ENCODE measurements at regions not wholly inside any gene's neighbourhood (a gene's known extent, or its start where the extent isn't known, plus 50 kb on each side); places are given as distances from the start of the nearest gene placed in this dataset.
"Not testable (repeated sequence)": the region's sequence is repeated elsewhere in the genome, so short reads cannot be mapped to it uniquely, and the experiment has no call there.

DNA sequence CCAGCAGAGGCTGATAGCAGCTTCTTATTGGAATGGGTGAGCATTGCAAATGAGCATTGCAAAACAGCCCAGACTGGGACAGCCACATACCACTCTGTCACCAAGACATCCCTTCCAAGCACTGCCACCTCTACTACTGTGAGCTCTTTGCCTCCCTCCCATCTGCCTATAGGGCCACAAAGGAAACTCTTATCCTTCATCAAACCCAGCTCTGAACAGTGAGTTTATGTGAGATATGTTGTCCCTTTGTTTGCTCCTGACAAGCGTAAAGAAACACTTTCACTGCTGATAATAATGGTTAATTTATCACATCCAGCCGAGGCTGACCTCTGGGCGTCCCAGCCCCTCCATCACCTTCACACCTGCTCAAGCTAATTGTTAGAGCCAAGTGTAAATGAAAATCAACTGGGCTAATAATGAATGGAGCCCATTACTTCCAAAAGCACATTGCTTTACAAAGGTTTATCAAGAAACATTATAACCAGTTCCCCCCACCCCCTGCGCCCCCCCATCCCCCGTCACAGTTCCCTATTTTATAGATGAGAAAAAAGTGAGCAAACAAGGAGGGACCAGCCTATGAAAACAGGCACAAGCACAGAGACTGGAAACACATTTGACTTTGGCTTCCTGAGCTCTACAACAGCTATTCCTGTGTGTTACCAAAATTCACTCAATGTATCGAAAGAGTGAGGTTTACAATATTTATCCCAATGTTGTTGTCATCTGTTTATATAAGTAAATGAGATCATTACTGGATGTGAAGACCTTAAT, 146.3 kb downstream of the ANXA2 start:
- in situ Hi-C loops (cut with HindIII; ENCODE audit: low sequenced_read_pairs) = no loop called here

DNA sequence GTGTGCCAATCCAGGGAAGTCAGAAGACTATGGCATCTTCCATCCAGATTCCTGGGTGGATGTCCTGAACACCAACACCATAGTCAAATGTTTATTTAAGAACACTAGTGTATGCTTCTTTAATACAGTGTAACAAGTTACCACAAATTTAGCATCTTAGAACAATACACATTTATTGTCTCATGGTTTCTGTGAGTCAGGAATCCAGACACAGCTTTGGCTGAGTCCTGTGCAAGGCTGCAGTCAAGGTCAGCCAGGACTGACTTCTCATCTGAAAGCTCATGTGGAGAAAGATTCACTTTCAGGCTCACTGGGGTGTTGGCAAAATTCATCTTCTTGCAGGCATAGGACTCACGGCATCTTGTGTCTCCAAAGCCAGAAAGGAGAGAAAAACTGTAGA, 143.4 kb downstream of the ANXA2 start:
- in situ Hi-C loops (cut with HindIII; ENCODE audit: low sequenced_read_pairs) = no loop called here

DNA sequence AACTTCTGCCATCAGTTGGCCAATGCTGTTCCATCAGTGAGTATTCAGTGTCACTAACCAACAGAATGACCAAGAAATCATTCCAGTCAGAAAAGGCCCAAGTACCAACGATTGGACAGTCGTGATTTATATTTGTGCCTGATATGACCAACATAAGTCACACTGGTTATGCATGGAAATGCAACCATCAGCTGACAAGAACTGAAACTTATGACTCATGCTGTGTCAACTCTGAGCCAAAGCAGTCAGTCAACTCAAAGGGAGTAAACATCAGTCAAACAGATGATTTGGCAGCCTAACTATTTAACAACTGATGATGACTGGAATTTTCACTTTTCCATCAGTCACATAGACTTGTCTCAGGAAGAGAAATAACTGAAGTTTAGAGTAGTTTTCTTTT, 142.4 kb downstream of the ANXA2 start:
- in situ Hi-C loops (cut with HindIII; ENCODE audit: low sequenced_read_pairs) = no loop called here

DNA sequence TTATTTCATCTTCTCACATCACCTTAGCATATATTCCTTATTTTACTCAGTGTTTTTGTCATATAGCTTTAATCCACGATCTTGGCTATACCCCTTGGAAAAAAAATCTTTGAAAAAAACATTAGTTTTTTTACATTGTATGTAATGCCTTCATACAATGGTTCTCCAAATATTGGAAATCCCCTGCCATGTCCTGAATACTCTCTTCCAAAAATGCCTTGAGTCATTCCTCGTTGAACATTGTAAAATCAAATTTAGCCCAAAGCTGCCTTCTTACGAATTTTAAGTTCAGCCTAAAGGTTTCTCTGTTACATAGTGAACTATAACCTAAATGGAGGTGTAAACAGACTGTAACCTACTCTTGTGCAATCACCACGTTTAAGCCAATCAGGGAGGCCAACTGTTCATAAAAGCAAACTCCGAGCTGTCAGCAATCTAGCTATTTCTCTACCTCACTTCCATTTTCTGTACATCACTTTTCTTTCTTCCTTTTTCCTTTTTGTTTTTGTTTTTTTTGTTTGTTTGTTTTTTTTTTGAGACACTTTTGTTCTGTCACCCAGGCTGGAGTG, 140.1 kb downstream of the ANXA2 start:
- in situ Hi-C loops (cut with HindIII; ENCODE audit: low sequenced_read_pairs) = no loop called here

DNA sequence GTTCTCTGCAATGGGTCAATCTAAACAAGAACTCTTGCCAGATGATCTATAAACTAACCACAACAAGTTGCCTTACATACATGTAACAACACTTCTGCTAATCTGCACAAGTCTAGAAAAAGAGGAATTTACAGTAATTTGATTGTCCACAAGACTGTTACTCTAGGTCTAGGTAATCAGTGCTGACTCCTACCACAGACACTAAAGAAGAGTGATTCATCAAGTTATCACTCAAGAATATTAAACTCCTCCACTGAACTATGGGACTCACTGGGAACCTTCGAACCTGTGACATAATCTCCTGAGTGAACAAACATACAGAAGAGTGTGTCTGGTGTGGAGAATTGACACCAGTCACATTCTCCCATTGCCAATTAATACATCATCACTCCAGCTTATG, 138.3 kb downstream of the ANXA2 start:
- in situ Hi-C loops (cut with HindIII; ENCODE audit: low sequenced_read_pairs) = no loop called here

DNA sequence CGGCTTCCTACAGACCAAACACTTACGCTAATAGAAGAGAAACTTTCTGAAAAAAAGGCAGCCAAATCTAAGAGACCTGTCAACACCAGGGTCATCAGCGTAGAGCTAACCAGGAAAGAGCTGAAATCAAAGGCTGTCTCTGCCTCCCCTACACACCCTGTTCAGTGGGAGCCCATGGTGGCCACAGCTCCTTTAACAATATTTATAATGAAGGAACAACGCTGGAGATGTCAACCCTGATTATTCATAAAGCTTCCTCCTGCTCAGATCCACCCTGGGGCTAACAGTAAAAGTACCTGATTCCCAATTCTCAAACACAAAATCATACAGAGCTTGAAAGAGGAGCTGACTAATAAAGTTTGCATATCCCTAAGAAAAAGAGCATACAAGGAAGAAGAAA, 133.7 kb downstream of the ANXA2 start:
- in situ Hi-C loops (cut with HindIII; ENCODE audit: low sequenced_read_pairs) = no loop called here

DNA sequence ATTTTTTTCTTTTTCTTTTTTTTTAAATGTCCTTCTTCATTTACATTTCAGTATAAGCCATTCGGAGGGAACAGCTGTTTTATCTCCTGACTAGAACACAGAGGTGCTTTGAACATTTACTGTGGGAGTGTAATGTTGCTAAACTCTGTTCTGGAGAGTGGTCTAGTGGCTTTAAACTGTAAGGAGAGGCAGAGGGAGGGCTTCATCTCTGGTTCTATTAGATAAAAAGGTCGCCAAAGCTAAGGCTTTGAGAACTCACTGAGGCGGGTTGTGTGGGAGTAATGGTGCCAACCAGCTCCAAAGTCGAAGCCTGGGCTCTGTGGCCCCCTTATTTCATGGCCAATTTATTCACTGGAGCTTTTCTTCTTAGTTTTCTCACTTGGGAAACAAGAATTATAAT, 133.2 kb downstream of the ANXA2 start:
- in situ Hi-C loops (cut with HindIII; ENCODE audit: low sequenced_read_pairs) = no loop called here

DNA sequence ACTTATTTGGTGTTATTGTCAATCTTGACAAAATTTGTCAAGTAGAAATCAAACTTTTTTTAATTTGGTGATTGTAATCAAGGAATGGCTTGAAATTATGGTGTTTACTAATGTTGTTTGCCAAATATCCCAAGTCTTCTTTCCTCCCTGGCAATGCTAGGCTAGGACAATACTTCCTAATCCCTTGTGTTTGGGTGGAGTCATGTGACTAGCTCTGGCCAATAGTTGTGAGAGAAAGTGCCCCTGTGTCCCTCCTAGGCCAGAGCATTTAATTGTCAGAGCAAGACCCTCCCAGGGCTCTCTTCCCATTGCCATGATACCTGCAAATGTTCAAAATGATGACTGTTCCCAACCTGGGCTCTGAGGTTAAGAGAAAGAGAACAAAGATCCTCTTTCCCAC, 132.7 kb downstream of the ANXA2 start:
- in situ Hi-C loops (cut with HindIII; ENCODE audit: low sequenced_read_pairs) = no loop called here

DNA sequence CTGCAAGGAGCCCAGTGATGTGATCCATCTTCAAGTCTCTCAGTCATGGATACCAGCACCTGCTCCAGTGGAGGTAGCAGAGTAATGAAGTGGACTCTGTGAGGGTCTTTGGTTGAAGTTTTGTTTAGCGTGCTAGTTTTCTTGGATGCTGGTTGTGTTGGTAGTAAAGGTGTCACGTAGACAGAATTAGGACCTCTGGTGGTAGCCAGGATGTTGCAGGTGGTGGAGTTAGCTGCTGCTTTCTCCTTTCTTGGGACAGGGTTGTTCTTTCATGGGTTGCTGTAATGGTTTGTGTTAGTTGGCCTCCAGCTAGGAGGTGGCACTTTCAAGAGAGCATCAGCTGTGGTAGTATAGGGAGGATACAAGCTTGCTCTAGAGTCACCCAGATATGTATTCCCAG, 125.2 kb downstream of the ANXA2 start:
- in situ Hi-C loops (cut with HindIII; ENCODE audit: low sequenced_read_pairs) = no loop called here

DNA sequence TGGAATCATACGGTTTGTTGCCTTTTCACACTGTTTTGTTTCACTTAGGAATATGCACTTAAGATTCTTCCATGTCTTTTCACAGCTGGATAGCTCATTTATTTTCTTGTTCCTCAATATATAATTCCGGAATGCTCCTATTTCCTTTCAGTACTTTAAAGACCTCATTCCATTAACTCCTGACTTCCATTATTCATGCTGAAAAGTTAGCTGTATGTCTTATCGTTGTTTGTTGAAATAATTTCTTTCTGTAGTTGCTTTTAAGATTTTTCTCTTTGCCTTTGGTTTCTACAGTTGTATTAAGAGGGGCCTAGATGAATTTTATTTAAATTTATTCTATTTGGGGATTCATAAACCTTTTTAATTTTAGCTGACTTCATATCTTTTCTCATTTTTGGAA, 122.2 kb downstream of the ANXA2 start:
- in situ Hi-C loops (cut with HindIII; ENCODE audit: low sequenced_read_pairs) = no loop called here

DNA sequence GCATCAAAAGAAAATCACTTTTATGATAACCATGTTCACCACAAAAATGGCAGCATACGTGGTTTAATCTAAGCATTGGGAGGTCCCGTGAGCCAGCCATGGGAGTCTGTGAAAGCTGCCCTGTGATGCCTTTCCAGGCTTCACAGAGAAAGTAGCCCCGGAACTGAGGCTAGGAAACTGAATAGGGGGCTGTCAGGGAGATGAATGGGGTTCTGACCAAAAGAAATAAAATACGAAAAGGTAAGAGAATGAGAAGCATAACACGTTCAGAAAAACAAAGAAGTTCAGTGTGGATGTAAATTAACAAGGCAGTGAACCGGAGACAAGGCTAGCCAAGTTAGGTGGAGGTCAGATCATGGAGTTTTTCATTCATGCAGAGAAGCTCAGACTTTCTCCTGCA, 118.9 kb downstream of the ANXA2 start:
- in situ Hi-C loops (cut with HindIII; ENCODE audit: low sequenced_read_pairs) = no loop called here

DNA sequence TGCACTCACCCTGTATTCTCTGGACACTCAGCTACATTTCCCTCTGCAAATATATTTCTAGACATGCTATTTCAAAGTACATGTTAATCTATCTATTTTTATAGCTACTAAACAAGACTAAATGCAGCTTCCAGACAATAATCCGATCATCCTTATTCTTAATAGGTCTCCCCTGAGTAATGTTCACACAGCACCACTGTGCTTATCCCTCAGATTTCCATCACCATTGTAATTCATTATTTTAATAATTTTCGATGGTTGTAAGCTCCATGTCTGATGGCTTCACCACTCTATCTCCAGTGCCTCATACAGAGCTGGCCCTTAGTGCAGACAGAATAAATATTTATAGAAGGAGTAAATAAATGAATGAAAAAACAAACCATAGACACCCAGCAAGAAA, 117.5 kb downstream of the ANXA2 start:
- in situ Hi-C loops (cut with HindIII; ENCODE audit: low sequenced_read_pairs) = no loop called here

DNA sequence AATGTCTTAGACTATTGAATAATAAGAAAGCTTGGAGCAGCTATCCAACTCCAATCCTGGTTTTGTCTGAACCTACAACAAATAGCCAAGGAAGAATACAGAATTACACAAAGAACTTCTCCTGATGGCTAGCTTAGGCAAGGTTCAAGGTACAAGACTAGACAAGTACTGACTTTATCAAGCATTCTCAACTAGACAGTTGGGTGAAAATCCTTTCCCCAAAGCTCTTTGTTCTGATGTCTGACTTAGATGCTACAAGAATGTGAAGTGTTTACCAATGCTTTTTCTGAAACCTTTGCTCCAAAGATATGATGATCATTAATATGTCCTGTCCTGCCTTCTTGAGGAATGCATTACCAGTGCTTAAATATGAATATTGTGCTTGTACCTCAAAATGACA, 113.8 kb downstream of the ANXA2 start:
- in situ Hi-C loops (cut with HindIII; ENCODE audit: low sequenced_read_pairs) = no loop called here

DNA sequence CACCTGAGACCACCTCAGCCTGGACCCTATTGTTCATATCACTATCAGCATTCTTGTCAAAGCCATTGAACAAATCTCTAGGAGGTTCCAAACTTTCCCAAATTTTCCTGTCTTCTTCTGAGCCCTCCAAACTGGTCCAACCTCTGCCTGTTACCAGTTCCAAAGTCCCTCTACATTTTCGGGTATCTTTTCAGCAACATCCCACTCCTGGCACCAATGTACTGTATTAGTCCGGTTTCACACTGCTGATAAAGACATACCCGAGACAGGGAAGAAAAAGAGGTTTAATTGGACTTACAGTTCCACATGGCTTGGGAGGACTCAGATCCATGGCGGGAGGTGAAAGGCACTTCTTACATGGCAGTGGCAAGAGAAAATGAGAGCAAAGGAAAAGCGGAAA, 101.9 kb downstream of the ANXA2 start:
- in situ Hi-C loops (cut with HindIII; ENCODE audit: low sequenced_read_pairs) = not testable (repeated sequence)

DNA sequence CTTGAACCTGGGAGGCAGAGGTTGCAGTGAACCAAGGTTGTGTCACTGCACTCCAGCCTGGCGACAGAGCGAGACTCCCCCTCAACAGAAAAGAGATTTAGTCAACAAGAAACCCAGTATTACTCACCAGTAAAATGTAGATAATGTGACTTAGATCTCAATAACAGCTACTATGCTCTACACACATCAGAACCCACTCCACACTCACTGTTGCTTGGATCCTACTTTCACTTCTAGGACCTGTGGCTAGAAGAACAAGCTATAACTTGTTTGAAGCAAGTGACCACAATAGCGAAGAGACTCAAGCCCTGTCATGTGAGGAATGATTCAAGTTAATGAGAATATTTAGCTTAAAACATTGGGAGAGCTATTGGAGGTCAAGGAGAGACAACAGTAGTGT, 100.7 kb downstream of the ANXA2 start:
- in situ Hi-C loops (cut with HindIII; ENCODE audit: low sequenced_read_pairs) = no loop called here
